ENCODE measurements at regions not wholly inside any gene's neighbourhood (a gene's known extent, or its start where the extent isn't known, plus 50 kb on each side); places are given as distances from the start of the nearest gene placed in this dataset.

- no peaks in the 10 kb centered on the region for H3K9me3 ChIP-seq (ENCODE audit: control insufficient read depth in 2 of 2, low read length in 2 of 2)
- no peaks in the 10 kb centered on the region for H3K36me3 ChIP-seq (ENCODE audit: control insufficient read depth in 2 of 2, insufficient read depth in 2 of 2, low read length in 2 of 2)
- no peaks in the 10 kb centered on the region for H3K27me3 ChIP-seq (ENCODE audit: control insufficient read depth in 2 of 2, insufficient read depth in 2 of 2, low read length in 2 of 2)
- H3K9ac ChIP-seq (ENCODE audit: low read depth in 1 of 2, low read length in 2 of 2), result no peak overlapping the region
- H3K4me3 ChIP-seq (ENCODE audit: low read length in 2 of 2), result no peak overlapping the region
- no peaks in the 10 kb centered on the region for H3K4me1 ChIP-seq (ENCODE audit: control insufficient read depth in 2 of 2, insufficient read depth in 2 of 2, low read length in 2 of 2)
- H3K27ac ChIP-seq (ENCODE audit: low read depth in 2 of 2, low read length in 2 of 2), result no peak overlapping the region
Observed at GRCh38 chr21:23478381-23478780, 2128.9 kb downstream of the MRPL39 start.

GRCh38 chr21:23475281-23476219 lies 2131.7 kb downstream of the MRPL39 start:
- Histone ChIP-seq H3K27me3 (ENCODE audit: control insufficient read depth in 2 of 2, insufficient read depth in 2 of 2, low read length in 2 of 2) (no peaks in the 10 kb centered on the region), H3K9me3 (ENCODE audit: control insufficient read depth in 2 of 2, low read length in 2 of 2) (no peaks in the 10 kb centered on the region), H3K4me3 (ENCODE audit: low read length in 2 of 2) (no peak overlapping the region), H3K36me3 (ENCODE audit: control insufficient read depth in 2 of 2, insufficient read depth in 2 of 2, low read length in 2 of 2) (no peaks in the 10 kb centered on the region), H3K27ac (ENCODE audit: low read depth in 2 of 2, low read length in 2 of 2) (no peak overlapping the region), H3K4me1 (ENCODE audit: control insufficient read depth in 2 of 2, insufficient read depth in 2 of 2, low read length in 2 of 2) (no peaks in the 10 kb centered on the region), H3K9ac (ENCODE audit: low read depth in 1 of 2, low read length in 2 of 2) (no peak overlapping the region)

- no peaks in the 10 kb centered on the region for H3K27me3 ChIP-seq (ENCODE audit: control insufficient read depth in 2 of 2, insufficient read depth in 2 of 2, low read length in 2 of 2)
Observed at GRCh38 chr21:23471877-23472276, 2135.4 kb downstream of the MRPL39 start.

GRCh38 chr21:23463365-23463764 lies 2143.9 kb downstream of the MRPL39 start:
- H3K36me3 ChIP-seq (ENCODE audit: control insufficient read depth in 2 of 2, insufficient read depth in 2 of 2, low read length in 2 of 2), result no peaks in the 10 kb centered on the region
- H3K9me3 ChIP-seq (ENCODE audit: control insufficient read depth in 2 of 2, low read length in 2 of 2), result peaks cover 0 to 4% of the 10 kb centered on the region in 2 donors
- H3K27ac ChIP-seq (ENCODE audit: low read depth in 2 of 2, low read length in 2 of 2), result no peak overlapping the region
- H3K4me3 ChIP-seq (ENCODE audit: low read length in 2 of 2), result no peak overlapping the region
- no peaks in the 10 kb centered on the region for H3K4me1 ChIP-seq (ENCODE audit: control insufficient read depth in 2 of 2, insufficient read depth in 2 of 2, low read length in 2 of 2)
- H3K27me3 ChIP-seq (ENCODE audit: control insufficient read depth in 2 of 2, insufficient read depth in 2 of 2, low read length in 2 of 2), result no peaks in the 10 kb centered on the region
- no peak overlapping the region for H3K9ac ChIP-seq (ENCODE audit: low read depth in 1 of 2, low read length in 2 of 2)

More at GRCh38 chr21:23471877-23472276, 2135.4 kb downstream of the MRPL39 start:
- Histone ChIP-seq H3K9me3 (ENCODE audit: control insufficient read depth in 2 of 2, low read length in 2 of 2) (no peaks in the 10 kb centered on the region), H3K4me1 (ENCODE audit: control insufficient read depth in 2 of 2, insufficient read depth in 2 of 2, low read length in 2 of 2) (no peaks in the 10 kb centered on the region), H3K27ac (ENCODE audit: low read depth in 2 of 2, low read length in 2 of 2) (no peak overlapping the region), H3K36me3 (ENCODE audit: control insufficient read depth in 2 of 2, insufficient read depth in 2 of 2, low read length in 2 of 2) (no peaks in the 10 kb centered on the region), H3K4me3 (ENCODE audit: low read length in 2 of 2) (no peak overlapping the region), H3K9ac (ENCODE audit: low read depth in 1 of 2, low read length in 2 of 2) (no peak overlapping the region)

- Histone ChIP-seq H3K4me1 (ENCODE audit: control insufficient read depth in 2 of 2, insufficient read depth in 2 of 2, low read length in 2 of 2) (no peaks in the 10 kb centered on the region), H3K36me3 (ENCODE audit: control insufficient read depth in 2 of 2, insufficient read depth in 2 of 2, low read length in 2 of 2) (no peaks in the 10 kb centered on the region), H3K27ac (ENCODE audit: low read depth in 2 of 2, low read length in 2 of 2) (no peak overlapping the region), H3K27me3 (ENCODE audit: control insufficient read depth in 2 of 2, insufficient read depth in 2 of 2, low read length in 2 of 2) (no peaks in the 10 kb centered on the region), H3K4me3 (ENCODE audit: low read length in 2 of 2) (no peak overlapping the region), H3K9me3 (ENCODE audit: control insufficient read depth in 2 of 2, low read length in 2 of 2) (peaks cover 0 to 4% of the 10 kb centered on the region in 2 donors), H3K9ac (ENCODE audit: low read depth in 1 of 2, low read length in 2 of 2) (no peak overlapping the region)
Observed at GRCh38 chr21:23455676-23456075, 2151.6 kb downstream of the MRPL39 start.

GRCh38 chr21:23452384-23453083 lies 2154.7 kb downstream of the MRPL39 start:
- no peaks in the 10 kb centered on the region for H3K36me3 ChIP-seq (ENCODE audit: control insufficient read depth in 2 of 2, insufficient read depth in 2 of 2, low read length in 2 of 2)
- H3K4me1 ChIP-seq (ENCODE audit: control insufficient read depth in 2 of 2, insufficient read depth in 2 of 2, low read length in 2 of 2), result no peaks in the 10 kb centered on the region
- no peaks in the 10 kb centered on the region for H3K27me3 ChIP-seq (ENCODE audit: control insufficient read depth in 2 of 2, insufficient read depth in 2 of 2, low read length in 2 of 2)
- H3K9ac ChIP-seq (ENCODE audit: low read depth in 1 of 2, low read length in 2 of 2), result no peak overlapping the region
- no peaks in the 10 kb centered on the region for H3K9me3 ChIP-seq (ENCODE audit: control insufficient read depth in 2 of 2, low read length in 2 of 2)
- no peak overlapping the region for H3K4me3 ChIP-seq (ENCODE audit: low read length in 2 of 2)
- H3K27ac ChIP-seq (ENCODE audit: low read depth in 2 of 2, low read length in 2 of 2), result no peak overlapping the region

- Histone ChIP-seq H3K9ac (ENCODE audit: low read depth in 1 of 2, low read length in 2 of 2) (no peak overlapping the region), H3K27me3 (ENCODE audit: control insufficient read depth in 2 of 2, insufficient read depth in 2 of 2, low read length in 2 of 2) (no peaks in the 10 kb centered on the region), H3K27ac (ENCODE audit: low read depth in 2 of 2, low read length in 2 of 2) (no peak overlapping the region), H3K4me3 (ENCODE audit: low read length in 2 of 2) (no peak overlapping the region), H3K36me3 (ENCODE audit: control insufficient read depth in 2 of 2, insufficient read depth in 2 of 2, low read length in 2 of 2) (no peaks in the 10 kb centered on the region), H3K9me3 (ENCODE audit: control insufficient read depth in 2 of 2, low read length in 2 of 2) (no peaks in the 10 kb centered on the region), H3K4me1 (ENCODE audit: control insufficient read depth in 2 of 2, insufficient read depth in 2 of 2, low read length in 2 of 2) (no peaks in the 10 kb centered on the region)
Observed at GRCh38 chr21:23445307-23445706, 2162.0 kb downstream of the MRPL39 start.

GRCh38 chr21:23438081-23438480 lies 2169.2 kb downstream of the MRPL39 start:
- H3K9me3 ChIP-seq (ENCODE audit: control insufficient read depth in 2 of 2, low read length in 2 of 2), result no peaks in the 10 kb centered on the region
- no peak overlapping the region for H3K4me3 ChIP-seq (ENCODE audit: low read length in 2 of 2)
- no peak overlapping the region for H3K27ac ChIP-seq (ENCODE audit: low read depth in 2 of 2, low read length in 2 of 2)
- no peaks in the 10 kb centered on the region for H3K27me3 ChIP-seq (ENCODE audit: control insufficient read depth in 2 of 2, insufficient read depth in 2 of 2, low read length in 2 of 2)
- H3K36me3 ChIP-seq (ENCODE audit: control insufficient read depth in 2 of 2, insufficient read depth in 2 of 2, low read length in 2 of 2), result no peaks in the 10 kb centered on the region
- no peak overlapping the region for H3K9ac ChIP-seq (ENCODE audit: low read depth in 1 of 2, low read length in 2 of 2)
- H3K4me1 ChIP-seq (ENCODE audit: control insufficient read depth in 2 of 2, insufficient read depth in 2 of 2, low read length in 2 of 2), result no peaks in the 10 kb centered on the region

GRCh38 chr21:23402929-23403520 lies 2204.3 kb downstream of the MRPL39 start:
- Histone ChIP-seq H3K4me1 (ENCODE audit: control insufficient read depth in 2 of 2, insufficient read depth in 2 of 2, low read length in 2 of 2) (no peaks in the 10 kb centered on the region), H3K27ac (ENCODE audit: low read depth in 2 of 2, low read length in 2 of 2) (no peak overlapping the region), H3K27me3 (ENCODE audit: control insufficient read depth in 2 of 2, insufficient read depth in 2 of 2, low read length in 2 of 2) (no peaks in the 10 kb centered on the region), H3K9ac (ENCODE audit: low read depth in 1 of 2, low read length in 2 of 2) (no peak overlapping the region), H3K36me3 (ENCODE audit: control insufficient read depth in 2 of 2, insufficient read depth in 2 of 2, low read length in 2 of 2) (no peaks in the 10 kb centered on the region), H3K9me3 (ENCODE audit: control insufficient read depth in 2 of 2, low read length in 2 of 2) (peaks cover 0 to 5% of the 10 kb centered on the region in 2 donors), H3K4me3 (ENCODE audit: low read length in 2 of 2) (no peak overlapping the region)

GRCh38 chr21:23401278-23401677 lies 2206.0 kb downstream of the MRPL39 start:
- H3K36me3 ChIP-seq (ENCODE audit: control insufficient read depth in 2 of 2, insufficient read depth in 2 of 2, low read length in 2 of 2), result no peaks in the 10 kb centered on the region
- no peaks in the 10 kb centered on the region for H3K9me3 ChIP-seq (ENCODE audit: control insufficient read depth in 2 of 2, low read length in 2 of 2)
- H3K4me1 ChIP-seq (ENCODE audit: control insufficient read depth in 2 of 2, insufficient read depth in 2 of 2, low read length in 2 of 2), result no peaks in the 10 kb centered on the region
- no peak overlapping the region for H3K9ac ChIP-seq (ENCODE audit: low read depth in 1 of 2, low read length in 2 of 2)
- no peak overlapping the region for H3K27ac ChIP-seq (ENCODE audit: low read depth in 2 of 2, low read length in 2 of 2)
- H3K27me3 ChIP-seq (ENCODE audit: control insufficient read depth in 2 of 2, insufficient read depth in 2 of 2, low read length in 2 of 2), result no peaks in the 10 kb centered on the region
- no peak overlapping the region for H3K4me3 ChIP-seq (ENCODE audit: low read length in 2 of 2)
